ENCODE measurements at regions not wholly inside any gene's neighbourhood (a gene's known extent, or its start where the extent isn't known, plus 50 kb on each side); places are given as distances from the start of the nearest gene placed in this dataset.

DNA sequence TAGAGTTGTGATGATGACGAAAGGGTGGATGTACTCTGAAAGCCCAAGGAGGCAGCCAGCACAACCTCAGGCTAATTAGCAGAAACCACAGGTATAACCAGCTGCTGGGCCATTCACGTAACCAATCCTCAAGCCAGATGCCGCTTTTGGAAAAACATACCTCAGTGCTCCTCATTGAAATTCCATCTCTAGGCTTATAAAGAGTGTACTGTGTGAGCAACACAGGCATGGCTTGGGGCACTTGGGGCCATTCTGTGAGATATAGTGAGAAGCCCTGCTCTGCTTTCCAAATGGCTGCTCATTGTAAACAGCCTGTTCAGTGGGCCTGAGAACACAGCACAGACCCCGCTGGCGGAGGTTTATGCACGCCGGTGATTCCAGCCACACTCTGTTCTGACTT, 182.1 kb upstream of the HHIP start:
- TF ChIP-seq TCF7L2 (IDR thresholded peaks at IDR 0.05; ENCODE audit: low read depth, low read length) (no peak), POLR2AphosphoS5 (IDR thresholded peaks at IDR 0.05; ENCODE audit: low read depth, low read length) (no peak), SIN3A (IDR thresholded peaks at IDR 0.05; ENCODE audit: borderline replicate concordance, insufficient read depth, low read depth, low read length) (no peak)
- TF ChIP-seq, protein P1, sequence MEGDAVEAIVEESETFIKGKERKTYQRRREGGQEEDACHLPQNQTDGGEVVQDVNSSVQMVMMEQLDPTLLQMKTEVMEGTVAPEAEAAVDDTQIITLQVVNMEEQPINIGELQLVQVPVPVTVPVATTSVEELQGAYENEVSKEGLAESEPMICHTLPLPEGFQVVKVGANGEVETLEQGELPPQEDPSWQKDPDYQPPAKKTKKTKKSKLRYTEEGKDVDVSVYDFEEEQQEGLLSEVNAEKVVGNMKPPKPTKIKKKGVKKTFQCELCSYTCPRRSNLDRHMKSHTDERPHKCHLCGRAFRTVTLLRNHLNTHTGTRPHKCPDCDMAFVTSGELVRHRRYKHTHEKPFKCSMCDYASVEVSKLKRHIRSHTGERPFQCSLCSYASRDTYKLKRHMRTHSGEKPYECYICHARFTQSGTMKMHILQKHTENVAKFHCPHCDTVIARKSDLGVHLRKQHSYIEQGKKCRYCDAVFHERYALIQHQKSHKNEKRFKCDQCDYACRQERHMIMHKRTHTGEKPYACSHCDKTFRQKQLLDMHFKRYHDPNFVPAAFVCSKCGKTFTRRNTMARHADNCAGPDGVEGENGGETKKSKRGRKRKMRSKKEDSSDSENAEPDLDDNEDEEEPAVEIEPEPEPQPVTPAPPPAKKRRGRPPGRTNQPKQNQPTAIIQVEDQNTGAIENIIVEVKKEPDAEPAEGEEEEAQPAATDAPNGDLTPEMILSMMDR (IDR thresholded peaks at IDR 0.05) = no peak
- TF ChIP-seq, protein P2, sequence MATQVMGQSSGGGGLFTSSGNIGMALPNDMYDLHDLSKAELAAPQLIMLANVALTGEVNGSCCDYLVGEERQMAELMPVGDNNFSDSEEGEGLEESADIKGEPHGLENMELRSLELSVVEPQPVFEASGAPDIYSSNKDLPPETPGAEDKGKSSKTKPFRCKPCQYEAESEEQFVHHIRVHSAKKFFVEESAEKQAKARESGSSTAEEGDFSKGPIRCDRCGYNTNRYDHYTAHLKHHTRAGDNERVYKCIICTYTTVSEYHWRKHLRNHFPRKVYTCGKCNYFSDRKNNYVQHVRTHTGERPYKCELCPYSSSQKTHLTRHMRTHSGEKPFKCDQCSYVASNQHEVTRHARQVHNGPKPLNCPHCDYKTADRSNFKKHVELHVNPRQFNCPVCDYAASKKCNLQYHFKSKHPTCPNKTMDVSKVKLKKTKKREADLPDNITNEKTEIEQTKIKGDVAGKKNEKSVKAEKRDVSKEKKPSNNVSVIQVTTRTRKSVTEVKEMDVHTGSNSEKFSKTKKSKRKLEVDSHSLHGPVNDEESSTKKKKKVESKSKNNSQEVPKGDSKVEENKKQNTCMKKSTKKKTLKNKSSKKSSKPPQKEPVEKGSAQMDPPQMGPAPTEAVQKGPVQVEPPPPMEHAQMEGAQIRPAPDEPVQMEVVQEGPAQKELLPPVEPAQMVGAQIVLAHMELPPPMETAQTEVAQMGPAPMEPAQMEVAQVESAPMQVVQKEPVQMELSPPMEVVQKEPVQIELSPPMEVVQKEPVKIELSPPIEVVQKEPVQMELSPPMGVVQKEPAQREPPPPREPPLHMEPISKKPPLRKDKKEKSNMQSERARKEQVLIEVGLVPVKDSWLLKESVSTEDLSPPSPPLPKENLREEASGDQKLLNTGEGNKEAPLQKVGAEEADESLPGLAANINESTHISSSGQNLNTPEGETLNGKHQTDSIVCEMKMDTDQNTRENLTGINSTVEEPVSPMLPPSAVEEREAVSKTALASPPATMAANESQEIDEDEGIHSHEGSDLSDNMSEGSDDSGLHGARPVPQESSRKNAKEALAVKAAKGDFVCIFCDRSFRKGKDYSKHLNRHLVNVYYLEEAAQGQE (IDR thresholded peaks at IDR 0.05; ENCODE audit: insufficient read depth in 1 of 2, low read depth in 2 of 2, low read length in 1 of 2) = no peak

DNA sequence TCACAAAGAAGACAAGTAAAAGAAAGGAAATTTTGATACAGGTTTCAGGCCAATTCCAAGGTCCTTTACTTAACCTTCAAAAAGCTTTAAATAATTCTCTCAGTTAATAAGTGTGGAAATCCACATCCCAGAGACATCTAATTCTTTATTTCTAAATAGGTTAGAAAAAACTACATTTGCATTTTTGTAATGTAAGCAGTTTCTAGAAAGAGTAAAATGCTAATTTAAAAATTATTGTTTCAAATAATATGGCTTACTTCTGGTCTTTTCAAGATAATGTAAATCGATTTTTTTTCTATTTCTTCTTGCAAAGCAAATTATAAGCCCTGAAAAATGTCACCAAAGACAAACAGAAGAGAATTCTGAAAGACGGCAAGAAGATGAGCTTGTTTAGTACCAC, 180.4 kb upstream of the HHIP start:
- Histone ChIP-seq H3K36me3 (ENCODE audit: control insufficient read depth, insufficient read depth, low read length) (no peaks in the 10 kb centered on the region), H3K4me3 (ENCODE audit: low read depth in 2 of 2, low read length in 2 of 2) (no peak overlapping the region), H3K27ac (ENCODE audit: low read length) (no peak overlapping the region), H3K4me1 (ENCODE audit: control insufficient read depth, insufficient read depth, low read length) (no peaks in the 10 kb centered on the region), H3K27me3 (ENCODE audit: control insufficient read depth, insufficient read depth, low read length) (no peaks in the 10 kb centered on the region), H3K9me3 (ENCODE audit: control insufficient read depth, insufficient read depth, low read depth, low read length) (no peaks in the 10 kb centered on the region)
- in situ Hi-C loops (cut with HindIII; ENCODE audit: low pct_unique_long_range_greater_than_20kb, low sequenced_read_pairs) = no loop called here
- no peak for TF ChIP-seq SIN3A (IDR thresholded peaks at IDR 0.05; ENCODE audit: borderline replicate concordance, insufficient read depth, low read depth, low read length)
- no peak for TF ChIP-seq TCF7L2 (IDR thresholded peaks at IDR 0.05; ENCODE audit: low read depth, low read length)
- TF ChIP-seq POLR2AphosphoS5 (IDR thresholded peaks at IDR 0.05; ENCODE audit: low read depth, low read length) = no peak
- TF ChIP-seq, protein P2 (IDR thresholded peaks at IDR 0.05; ENCODE audit: insufficient read depth in 1 of 2, low read depth in 2 of 2, low read length in 1 of 2) = no peak
- TF ChIP-seq, protein P1 (IDR thresholded peaks at IDR 0.05) = no peak
- DNase-seq (ENCODE audit: low read depth, low spot score) (no peak), ATAC-seq (no peak)
- no TSS peak for BruUV-seq (replicated peaks)
- intact Hi-C loops (cut with micrococcal nuclease; ENCODE audit: unreplicated experiment) = no loop called here
- CTCF ChIA-PET = no interaction called here
- POLR2A ChIA-PET = no interaction called here

More for the DNA sequence above, 182.1 kb upstream of the HHIP start:
- no peaks in the 10 kb centered on the region for H3K27me3 ChIP-seq (ENCODE audit: control insufficient read depth, insufficient read depth, low read length)
- intact Hi-C loops (cut with micrococcal nuclease; ENCODE audit: unreplicated experiment) = no loop called here
- H3K27ac ChIP-seq (ENCODE audit: low read length) = no peak overlapping the region
- no peaks in the 10 kb centered on the region for H3K9me3 ChIP-seq (ENCODE audit: control insufficient read depth, insufficient read depth, low read depth, low read length)
- no peaks in the 10 kb centered on the region for H3K4me1 ChIP-seq (ENCODE audit: control insufficient read depth, insufficient read depth, low read length)
- H3K4me3 ChIP-seq (ENCODE audit: low read depth in 2 of 2, low read length in 2 of 2) = no peak overlapping the region
- H3K36me3 ChIP-seq (ENCODE audit: control insufficient read depth, insufficient read depth, low read length) = no peaks in the 10 kb centered on the region
- POLR2A ChIA-PET = no interaction called here
- CTCF ChIA-PET = no interaction called here
- ATAC-seq = no peak
- DNase-seq (ENCODE audit: low read depth, low spot score) = no peak
- in situ Hi-C loops (cut with HindIII; ENCODE audit: low pct_unique_long_range_greater_than_20kb, low sequenced_read_pairs) = no loop called here
- BruUV-seq (replicated peaks) = no TSS peak
